Neural progenitor cell (in vitro differentiated cells): ENCODE measurements at regions not wholly inside any gene's neighbourhood (a gene's known extent, or its start where the extent isn't known, plus 50 kb on each side); places are given as distances from the start of the nearest gene placed in this dataset.

Experiments used
- DNase-seq: peaks from one replicate; pipeline ENCODE4 v3.0.0-alpha.2; 2016; ENCODE audit warnings: low spot score
- H2AFZ ChIP-seq: fragments of 200-600 bp; sonication (generic); replicated peaks from 2 replicates; pipeline ENCODE4 v1.6.1; 2016; ENCODE audit warnings: antibody characterized with exemption
- H3F3A ChIP-seq: fragments of 200-600 bp; sonication (generic); 2 replicates; pipeline ENCODE4 v1.6.1; 2016; ENCODE audit warnings: antibody characterized with exemption, low read depth
- H3K27ac ChIP-seq: fragments of 200-600 bp; sonication (generic); 2 replicates; pipeline ENCODE4 v1.5.1; 2016; ENCODE audit warnings: mild to moderate bottlenecking
- H3K27me3 ChIP-seq: fragments of 200-600 bp; sonication (generic); 2 replicates; pipeline ENCODE4 v1.6.1; 2016; ENCODE audit warnings: mild to moderate bottlenecking, moderate library complexity
- H3K36me3 ChIP-seq: fragments of 200-600 bp; sonication (generic); 2 replicates; pipeline ENCODE4 v1.5.1; 2016
- H3K4me1 ChIP-seq: fragments of 200-600 bp; sonication (generic); 2 replicates; pipeline ENCODE4 v1.6.1; 2016; ENCODE audit warnings: mixed run types
- H3K4me2 ChIP-seq: fragments of 200-600 bp; sonication (generic); 2 replicates; pipeline ENCODE4 v1.6.1; 2016
- H3K4me3 ChIP-seq: fragments of 200-600 bp; sonication (generic); 2 replicates; pipeline ENCODE4 v1.5.1; 2016
- H3K79me2 ChIP-seq: fragments of 200-600 bp; sonication (generic); 2 replicates; pipeline ENCODE4 v1.6.1; 2016; ENCODE audit warnings: low read depth
- H3K9ac ChIP-seq: fragments of 200-600 bp; sonication (generic); 2 replicates; pipeline ENCODE4 v1.6.1; 2016
- H3K9me3 ChIP-seq: fragments of 200-600 bp; sonication (generic); 2 replicates; pipeline ENCODE4 v1.5.1; 2016; ENCODE audit warnings: low read depth
- H4K20me1 ChIP-seq: fragments of 200-600 bp; sonication (generic); 2 replicates; pipeline ENCODE4 v1.6.1; 2016; ENCODE audit warnings: low read depth
- H3K27ac Mint-ChIP-seq: 3 replicates; pipeline ENCODE4 v1.8.0; 2021; ENCODE audit warnings: mixed read lengths
- H3K27me3 Mint-ChIP-seq: 2 replicates; pipeline ENCODE4 v1.8.0; 2022; ENCODE audit warnings: low read depth, mild to moderate bottlenecking, inconsistent platforms, moderate library complexity, mixed read lengths; ENCODE audit not compliant: insufficient read depth
- H3K36me3 Mint-ChIP-seq: 3 replicates; pipeline ENCODE4 v1.8.0; 2021; ENCODE audit warnings: mixed read lengths
- H3K4me1 Mint-ChIP-seq: 3 replicates; pipeline ENCODE4 v1.8.0; 2021; ENCODE audit warnings: mixed read lengths
- H3K4me3 Mint-ChIP-seq: 3 replicates; pipeline ENCODE4 v1.8.0; 2021; ENCODE audit warnings: mild to moderate bottlenecking, moderate library complexity, mixed read lengths
- H3K9me3 Mint-ChIP-seq: 3 replicates; pipeline ENCODE4 v1.8.0; 2020; ENCODE audit warnings: mixed read lengths
- CTCF ChIP-seq: fragments of 200-600 bp; sonication (generic); IDR thresholded peaks from 2 replicates; pipeline ENCODE4 v1.5.1; 2017; ENCODE audit warnings: antibody characterized with exemption, mild to moderate bottlenecking
- EZH2 ChIP-seq: fragments of 200-600 bp; sonication (generic); IDR thresholded peaks from 2 replicates; pipeline ENCODE4 v1.6.1; 2017; ENCODE audit warnings: antibody characterized with exemption, mild to moderate bottlenecking, moderate library complexity
- EZH2phosphoT487 ChIP-seq: fragments of 200-600 bp; sonication (generic); IDR thresholded peaks from 2 replicates; pipeline ENCODE4 v1.6.1; 2017; ENCODE audit warnings: antibody characterized with exemption

- TF ChIP-seq EZH2phosphoT487: no peak
- no peak for TF ChIP-seq EZH2
- TF ChIP-seq CTCF: no peak
- Histone ChIP-seq H4K20me1 (no peaks in the 10 kb centered on the region), H3K36me3 (no peaks in the 10 kb centered on the region), H3K4me2 (no peak overlapping the region), H3K27me3 (no peaks in the 10 kb centered on the region), H3K9me3 (no peaks in the 10 kb centered on the region), H3K4me3 (no peak overlapping the region), H3K79me2 (no peaks in the 10 kb centered on the region), H3K27ac (no peak overlapping the region), H2AFZ (no peak overlapping the region), H3K9ac (no peak overlapping the region), H3K4me1 (peaks cover 4% of the 10 kb centered on the region), H3F3A (no peaks in the 10 kb centered on the region)
- Mint-ChIP-seq H3K4me3 (no peak overlapping the region), H3K9me3 (no peaks in the 10 kb centered on the region), H3K27ac (no peak overlapping the region), H3K36me3 (no peaks in the 10 kb centered on the region), H3K4me1 (peaks cover 29% of the 10 kb centered on the region), H3K27me3 (peaks cover 2% of the 10 kb centered on the region)
- DNase-seq: no peak
Measured at GRCh38 chr5:162283609-162284008, 216.0 kb downstream of the GABRG2 start.

DNA sequence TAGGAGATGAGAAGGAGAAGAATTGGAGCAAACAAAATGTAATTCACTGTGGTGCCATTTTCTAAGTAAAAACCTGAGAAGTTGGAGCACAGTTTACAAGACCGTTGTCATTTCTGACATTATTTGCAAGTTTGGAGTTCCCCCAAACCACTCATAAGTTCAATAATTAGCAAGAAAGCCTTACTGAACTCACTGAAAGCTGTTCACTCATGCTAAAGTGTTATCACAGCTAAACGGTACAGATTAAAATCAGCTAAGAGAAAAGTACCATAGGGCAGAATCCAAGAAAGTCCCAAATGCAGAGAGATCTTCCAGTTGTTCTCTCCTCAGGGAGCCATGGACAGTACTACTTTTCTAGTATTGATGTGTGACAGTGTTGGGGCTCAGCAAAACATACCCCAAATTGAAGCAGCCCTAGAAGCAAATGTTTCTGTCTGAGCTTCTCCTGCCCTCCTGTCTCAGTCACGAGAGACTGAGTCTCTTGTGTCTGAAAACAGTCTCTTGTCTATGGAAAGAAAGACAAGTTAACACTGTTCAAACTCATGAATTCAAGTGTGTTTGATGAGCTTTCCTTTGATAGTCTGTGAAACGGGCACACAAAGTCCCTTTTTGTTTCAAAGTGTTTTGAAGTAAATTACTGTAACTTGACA is 221.2 kb downstream of the GABRG2 start:
- no peak for DNase-seq
- H3K4me3 Mint-ChIP-seq: no peak overlapping the region
- Histone ChIP-seq H3K79me2 (no peaks in the 10 kb centered on the region), H3K36me3 (no peaks in the 10 kb centered on the region), H3K9ac (no peak overlapping the region), H3K4me2 (no peak overlapping the region), H2AFZ (peak overlapping the region; percentile 11), H3F3A (no peaks in the 10 kb centered on the region), H3K4me3 (no peak overlapping the region), H4K20me1 (no peaks in the 10 kb centered on the region), H3K4me1 (no peaks in the 10 kb centered on the region), H3K27me3 (no peaks in the 10 kb centered on the region), H3K27ac (no peak overlapping the region), H3K9me3 (no peaks in the 10 kb centered on the region)
- peaks cover 10% of the 10 kb centered on the region for H3K4me1 Mint-ChIP-seq
- no peaks in the 10 kb centered on the region for H3K36me3 Mint-ChIP-seq
- no peak for TF ChIP-seq EZH2phosphoT487
- no peak for TF ChIP-seq EZH2
- TF ChIP-seq CTCF: no peak
- H3K27ac Mint-ChIP-seq: no peak overlapping the region
- H3K27me3 Mint-ChIP-seq: no peaks in the 10 kb centered on the region
- H3K9me3 Mint-ChIP-seq: no peaks in the 10 kb centered on the region

DNA sequence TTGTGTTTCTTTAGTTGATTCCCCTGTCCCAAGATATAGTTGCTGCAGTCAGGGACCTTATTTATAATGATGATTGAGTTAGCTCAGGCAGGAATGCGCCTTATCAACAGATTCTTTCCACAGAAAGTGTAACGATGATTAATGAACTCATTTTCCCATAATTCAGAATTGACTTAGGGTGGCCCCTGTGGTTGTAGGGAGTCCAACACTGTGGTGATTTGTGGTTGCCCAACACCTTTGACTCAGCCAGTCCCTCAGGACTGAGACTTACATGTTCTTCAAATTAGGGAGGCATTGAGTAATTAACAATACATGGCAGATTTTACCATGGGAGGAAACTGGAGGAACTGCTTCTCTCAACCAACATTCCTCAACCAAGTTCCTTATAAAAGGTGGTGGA is 221.9 kb downstream of the GABRG2 start:
- Histone ChIP-seq H3K27me3 (no peaks in the 10 kb centered on the region), H3K4me2 (no peak overlapping the region), H3F3A (no peaks in the 10 kb centered on the region), H3K27ac (no peak overlapping the region), H3K4me3 (no peak overlapping the region), H2AFZ (no peak overlapping the region), H3K4me1 (no peaks in the 10 kb centered on the region), H3K9me3 (no peaks in the 10 kb centered on the region), H4K20me1 (no peaks in the 10 kb centered on the region), H3K36me3 (no peaks in the 10 kb centered on the region), H3K9ac (no peak overlapping the region), H3K79me2 (no peaks in the 10 kb centered on the region)
- H3K27me3 Mint-ChIP-seq: no peaks in the 10 kb centered on the region
- peaks cover 3% of the 10 kb centered on the region for H3K4me1 Mint-ChIP-seq
- DNase-seq: no peak
- H3K9me3 Mint-ChIP-seq: no peaks in the 10 kb centered on the region
- H3K36me3 Mint-ChIP-seq: no peaks in the 10 kb centered on the region
- no peak overlapping the region for H3K27ac Mint-ChIP-seq
- no peak for TF ChIP-seq EZH2
- TF ChIP-seq CTCF: no peak
- TF ChIP-seq EZH2phosphoT487: no peak
- H3K4me3 Mint-ChIP-seq: no peak overlapping the region
